GM21737 (cell line): ENCODE measurements at regions not wholly inside any gene's neighbourhood (a gene's known extent, or its start where the extent isn't known, plus 50 kb on each side); places are given as distances from the start of the nearest gene placed in this dataset.

ENCODE experiments used
- ATAC-seq: cut with Tn5 transposase; IDR thresholded peaks from one replicate; pipeline ENCODE4 v1.9.1; 2021; ENCODE audit warnings: mild to moderate bottlenecking, moderate library complexity; ENCODE audit not compliant: unreplicated experiment

DNA sequence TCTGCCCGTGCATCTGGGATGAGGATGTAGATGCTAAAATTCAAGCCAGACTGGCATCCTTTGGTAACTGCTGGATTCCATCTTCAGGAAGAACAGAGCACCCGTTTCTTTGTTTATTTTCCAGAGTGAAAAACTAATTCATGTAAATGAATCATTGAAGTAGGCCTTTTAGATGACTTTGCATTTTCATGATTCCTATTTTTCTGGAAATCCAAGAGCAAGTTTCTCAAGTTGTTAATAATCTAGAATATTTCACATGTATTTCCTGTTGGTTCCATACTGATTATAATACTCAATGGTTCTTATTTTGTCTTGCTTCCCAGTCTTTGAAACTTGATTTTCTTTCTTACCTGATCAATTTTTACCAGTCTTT is 328.4 kb downstream of the LPIN1 start:
- no peak for ATAC-seq

DNA sequence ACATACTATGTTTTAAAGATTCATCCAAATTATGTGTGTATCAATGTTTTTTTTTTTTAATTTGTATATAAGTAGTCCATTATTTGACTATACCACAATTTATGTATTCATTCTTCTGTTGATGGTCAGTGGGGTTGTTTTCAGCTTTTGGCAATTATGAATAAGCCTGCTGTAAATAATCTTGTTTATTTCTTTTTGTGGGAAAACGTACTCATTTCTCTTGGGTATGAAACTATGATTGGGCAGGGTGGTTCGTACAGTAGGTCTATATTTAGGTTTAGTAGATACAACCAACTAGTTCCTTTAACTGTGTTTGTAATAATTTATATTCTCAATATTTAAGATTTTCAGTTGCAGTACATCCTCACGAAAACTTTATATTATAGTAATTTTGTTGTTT is 329.2 kb downstream of the LPIN1 start:
- ATAC-seq: no peak

DNA sequence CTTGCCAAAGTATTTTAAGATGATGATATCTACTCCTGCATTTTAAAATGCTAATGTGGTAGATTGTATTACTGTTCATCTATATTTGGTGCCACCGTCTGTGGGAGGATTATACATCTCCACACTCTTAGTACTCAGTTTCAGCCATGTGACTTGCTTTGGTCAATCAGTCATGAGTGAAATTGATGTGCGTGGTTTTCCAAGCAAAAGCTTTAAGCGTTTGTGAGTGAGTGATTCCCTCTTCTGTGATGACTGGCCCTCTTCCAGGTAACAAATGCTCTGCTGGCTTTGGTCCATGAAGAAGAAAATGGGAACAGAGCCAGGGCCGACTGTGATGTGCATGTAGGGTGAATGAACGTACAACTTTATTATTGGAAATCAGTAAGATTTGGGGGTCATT is 330.4 kb downstream of the LPIN1 start:
- no peak for ATAC-seq

DNA sequence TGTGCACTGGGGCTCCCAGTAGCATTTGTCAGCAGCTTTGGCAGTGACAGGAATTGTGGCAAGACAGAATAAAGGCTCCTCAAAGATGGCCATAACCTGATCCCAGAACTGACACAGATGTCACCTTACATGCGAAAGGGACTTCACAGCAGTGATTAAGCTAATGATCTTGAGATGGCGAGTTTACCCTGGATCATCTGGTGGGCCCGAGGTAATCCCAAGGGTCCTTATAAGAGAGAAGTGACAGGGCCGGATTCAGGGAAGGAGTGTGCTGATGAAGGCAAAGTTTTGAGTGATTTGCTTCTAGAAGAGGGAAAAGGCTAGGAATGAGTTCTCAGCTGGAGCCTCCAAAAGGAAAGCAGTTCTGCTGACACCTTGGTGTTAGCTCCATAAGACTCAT is 333.9 kb downstream of the LPIN1 start:
- ATAC-seq: no peak

DNA sequence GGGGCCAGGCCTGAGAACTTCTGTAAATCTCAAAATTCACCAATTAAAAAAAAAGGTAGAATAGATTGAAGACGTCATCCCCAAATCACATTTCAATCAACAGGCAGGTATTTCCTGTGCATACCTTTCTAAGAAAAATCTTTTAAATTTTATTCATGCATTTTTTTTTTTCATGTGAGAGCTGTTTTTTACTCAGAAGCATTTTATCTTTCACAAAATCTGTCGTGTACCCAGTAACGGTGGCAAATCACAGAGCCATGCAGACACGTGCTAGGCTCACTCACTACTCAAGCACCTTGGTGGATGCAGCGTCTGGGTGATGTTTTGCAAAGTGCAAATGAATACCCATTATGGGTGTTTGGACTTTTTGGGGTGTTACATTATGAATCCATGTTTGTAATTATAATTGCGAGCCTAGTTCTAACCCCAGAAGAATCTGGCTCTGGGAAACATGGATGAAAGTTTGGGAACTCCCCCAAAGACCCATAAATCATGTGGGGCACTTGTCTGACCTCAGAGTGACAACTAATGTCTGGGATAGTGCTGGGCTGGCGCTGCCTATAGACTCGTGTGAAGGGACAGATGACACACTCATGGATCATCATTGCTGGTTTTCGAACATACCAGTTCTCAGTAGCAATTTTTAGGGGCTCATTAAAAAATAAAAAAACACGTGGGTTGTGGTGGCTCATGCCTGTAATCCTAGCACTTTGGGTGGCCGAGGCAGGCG is 335.2 kb downstream of the LPIN1 start:
- no peak for ATAC-seq

DNA sequence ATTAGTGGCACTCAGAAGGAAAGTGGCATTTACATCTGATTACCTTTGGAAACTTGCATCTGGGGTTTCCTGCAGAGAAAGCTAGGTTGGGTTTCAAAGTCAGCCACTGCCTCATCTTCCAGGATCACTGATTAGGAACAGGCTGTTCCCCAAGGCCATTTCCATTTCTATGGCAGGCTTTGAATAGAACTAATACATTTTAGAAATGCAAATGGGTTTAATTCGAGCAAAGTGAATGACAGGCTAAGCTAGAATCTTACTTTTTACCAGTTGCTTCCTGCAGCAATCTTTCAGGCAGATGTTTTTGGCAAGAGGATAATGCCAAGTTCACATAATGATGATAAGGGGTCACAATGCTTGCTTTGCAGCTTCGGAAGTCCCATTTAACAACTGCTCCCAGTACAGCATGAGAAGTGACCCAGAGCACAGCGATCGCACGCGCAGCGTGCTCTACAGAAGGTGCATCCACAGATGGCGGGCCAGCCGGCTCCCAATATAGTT is 336.7 kb downstream of the LPIN1 start:
- no peak for ATAC-seq

DNA sequence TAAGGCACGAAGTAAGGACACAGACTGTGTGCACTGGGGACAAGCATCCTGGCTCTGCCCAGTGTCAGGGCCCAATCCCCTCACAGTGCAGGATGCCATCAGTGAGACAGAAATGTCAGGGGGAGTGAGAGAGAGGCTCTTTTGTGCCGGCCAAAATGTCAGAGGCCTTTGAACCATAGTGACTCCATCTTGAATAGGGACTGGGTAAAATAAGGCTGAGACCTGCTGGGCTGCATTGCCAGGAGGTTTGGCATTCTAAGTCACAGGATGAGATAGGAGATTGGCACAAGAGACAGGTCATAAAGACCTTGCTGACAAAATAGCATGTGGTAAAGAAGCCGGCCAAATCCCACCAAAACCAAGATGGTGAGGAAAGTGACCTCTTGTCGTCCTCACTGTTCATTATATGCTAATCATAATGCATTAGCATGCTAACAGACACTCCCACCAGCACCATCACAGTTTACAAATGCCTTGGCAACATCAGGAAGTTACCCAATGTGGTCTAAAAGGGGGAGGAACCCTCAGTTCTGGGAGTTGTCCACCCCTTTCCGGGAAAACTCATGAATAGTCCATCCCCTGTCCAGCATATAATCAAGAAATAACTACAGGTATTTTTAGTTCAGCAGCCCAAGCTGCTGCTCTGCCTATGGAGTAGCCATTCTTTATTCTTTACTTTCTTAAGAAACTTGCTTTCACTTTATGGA is 337.4 kb downstream of the LPIN1 start:
- no peak for ATAC-seq

DNA sequence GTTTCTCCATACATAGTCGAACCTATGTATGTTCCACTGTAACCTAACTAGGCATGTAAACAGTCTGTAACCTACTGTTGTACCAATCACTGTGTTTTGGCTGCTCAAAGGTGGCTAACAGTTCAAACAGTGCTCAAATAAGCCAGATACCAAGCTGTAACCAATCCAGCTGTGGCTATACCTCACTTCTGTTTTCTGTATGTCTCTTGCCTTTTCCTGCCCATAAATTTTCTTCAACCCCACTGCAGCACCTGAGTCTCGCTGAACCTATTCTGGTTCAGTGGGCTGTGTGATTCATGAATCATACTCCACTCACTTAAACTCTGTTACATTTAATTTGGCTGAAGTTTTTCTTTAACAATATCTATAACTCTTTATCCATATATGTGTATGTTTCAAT is 340.7 kb downstream of the LPIN1 start:
- ATAC-seq: no peak

DNA sequence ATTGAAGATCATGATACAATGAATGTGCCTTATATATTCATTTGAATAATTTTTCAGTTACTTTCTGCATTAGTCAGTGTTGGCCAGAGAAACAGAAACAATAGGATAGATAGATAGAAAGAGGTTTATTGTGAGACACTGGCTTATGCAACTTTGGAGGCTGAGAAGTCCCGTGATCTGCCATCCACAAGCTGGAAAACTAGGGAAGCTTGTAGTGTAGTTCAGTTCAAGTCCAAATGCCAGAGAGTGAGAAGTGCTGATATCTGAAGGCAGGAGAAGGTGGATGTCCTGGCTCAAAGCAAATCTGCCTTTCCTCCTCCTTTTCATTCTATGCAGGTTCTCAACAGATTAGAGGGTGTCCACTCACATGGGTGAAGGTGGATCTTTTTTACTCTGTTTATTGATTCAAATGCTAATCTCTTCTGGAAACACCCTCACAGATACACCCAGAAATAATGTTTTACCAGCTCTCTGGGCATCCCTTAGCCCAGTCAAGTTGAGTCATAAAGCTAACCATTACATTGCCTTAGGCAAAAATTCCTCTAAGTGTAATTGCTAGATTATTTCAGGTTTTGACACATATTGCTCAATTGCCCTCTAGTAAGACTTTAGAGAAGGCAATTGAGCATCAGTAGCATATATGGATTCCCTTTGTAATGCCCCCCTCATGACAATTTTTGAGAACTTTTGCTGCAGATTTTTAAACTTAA is 341.4 kb downstream of the LPIN1 start:
- no peak for ATAC-seq

DNA sequence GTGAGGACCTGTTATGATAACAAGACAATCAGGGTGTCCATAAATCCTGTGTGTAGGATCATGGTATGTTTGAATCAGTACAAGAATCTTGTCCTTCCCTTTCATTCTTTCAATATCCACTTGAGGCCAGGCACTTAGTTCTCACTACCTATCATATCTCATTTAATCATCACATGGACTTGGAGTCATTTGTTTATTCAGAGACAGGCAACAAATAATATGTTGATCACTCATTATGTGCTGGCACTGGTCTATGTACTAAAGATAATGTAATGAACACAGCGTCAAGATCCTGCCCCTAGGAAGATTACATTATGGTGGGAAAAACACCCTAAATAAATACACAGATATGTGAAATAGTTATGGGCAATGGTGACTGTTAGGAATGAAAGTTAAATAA is 342.6 kb downstream of the LPIN1 start:
- no peak for ATAC-seq

DNA sequence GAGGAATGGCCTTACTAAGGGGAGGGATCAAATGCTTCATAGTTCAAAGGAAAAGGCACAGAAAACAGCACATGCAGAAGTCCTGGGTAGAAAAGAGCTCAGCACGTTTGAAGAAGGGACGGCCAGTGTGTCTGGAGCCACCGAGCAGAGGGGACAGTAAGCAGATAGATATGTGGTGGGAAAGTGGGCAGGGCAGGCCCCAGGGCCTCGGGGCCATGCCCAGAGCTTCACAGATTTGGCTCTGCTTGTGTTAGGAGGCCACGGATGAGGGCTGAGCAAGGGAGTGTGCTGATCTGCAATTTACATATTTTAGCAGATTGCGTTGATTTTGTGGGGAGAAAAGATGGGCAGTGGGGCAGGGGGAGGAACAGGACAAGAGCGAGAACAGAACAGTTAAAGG is 343.1 kb downstream of the LPIN1 start:
- no peak for ATAC-seq

DNA sequence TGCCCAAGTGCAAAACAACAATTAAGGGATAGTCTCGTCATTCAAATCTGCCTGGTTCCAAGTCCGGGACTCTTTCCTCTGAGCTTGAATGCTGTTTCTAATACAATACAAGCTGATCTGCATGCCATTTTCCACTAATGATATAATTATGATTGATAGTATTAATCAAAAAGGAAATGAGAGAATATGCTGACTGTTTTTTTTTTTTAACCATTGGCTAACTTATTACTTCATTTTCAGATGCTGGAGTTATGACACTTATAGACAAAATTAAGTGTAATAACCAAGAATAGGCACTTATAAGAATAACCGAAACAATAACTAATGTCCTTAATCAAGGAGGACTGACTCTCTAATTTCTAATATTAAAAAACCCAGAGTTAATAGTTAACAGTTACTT is 343.6 kb downstream of the LPIN1 start:
- ATAC-seq: no peak

DNA sequence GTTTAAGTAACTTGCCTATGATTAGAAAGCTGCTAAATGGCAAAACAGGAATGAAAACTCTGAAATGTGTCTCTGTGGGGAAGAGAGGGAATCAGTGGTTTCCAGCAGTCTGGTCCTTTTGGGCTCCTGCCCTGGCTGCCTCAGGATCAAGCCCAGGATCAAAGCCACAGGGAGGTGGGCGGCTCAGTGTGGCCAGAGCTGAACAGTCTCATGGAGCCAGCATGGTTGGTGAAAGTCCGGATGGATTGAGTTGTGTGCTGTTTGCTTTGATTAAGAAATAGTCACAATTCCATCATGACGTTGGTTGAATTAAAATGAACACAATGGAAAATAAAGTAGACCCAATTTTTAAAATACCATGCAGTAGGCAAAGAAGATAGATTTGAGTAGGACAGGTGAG is 344.2 kb downstream of the LPIN1 start:
- no peak for ATAC-seq

DNA sequence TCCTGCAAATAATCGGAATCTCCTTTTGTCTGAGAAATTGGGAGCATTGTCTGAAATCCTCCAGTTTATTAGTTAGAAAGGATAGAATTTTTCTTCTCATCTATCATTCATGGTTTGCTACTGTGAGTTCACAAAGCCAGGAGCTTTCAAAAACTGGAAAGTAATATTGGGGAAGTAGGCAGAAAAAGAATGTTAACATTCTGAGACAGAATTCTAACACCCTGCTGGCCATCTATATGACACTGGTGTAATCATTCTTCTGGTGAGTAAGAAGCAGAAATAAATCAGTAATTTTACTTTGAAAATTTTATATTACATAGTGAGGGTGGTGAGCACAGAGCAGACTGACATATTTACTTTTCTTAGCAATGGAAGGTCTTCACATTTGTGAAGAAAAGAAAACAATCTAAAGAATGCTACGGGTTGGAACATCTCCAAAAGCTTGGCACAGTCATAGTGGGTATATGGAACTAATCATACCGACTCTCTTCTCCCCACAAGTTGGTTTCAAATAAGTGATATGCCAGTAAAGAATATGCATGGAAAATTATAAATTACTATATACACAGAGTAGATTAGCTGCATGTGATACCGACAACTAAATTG is 344.9 kb downstream of the LPIN1 start:
- no peak for ATAC-seq

DNA sequence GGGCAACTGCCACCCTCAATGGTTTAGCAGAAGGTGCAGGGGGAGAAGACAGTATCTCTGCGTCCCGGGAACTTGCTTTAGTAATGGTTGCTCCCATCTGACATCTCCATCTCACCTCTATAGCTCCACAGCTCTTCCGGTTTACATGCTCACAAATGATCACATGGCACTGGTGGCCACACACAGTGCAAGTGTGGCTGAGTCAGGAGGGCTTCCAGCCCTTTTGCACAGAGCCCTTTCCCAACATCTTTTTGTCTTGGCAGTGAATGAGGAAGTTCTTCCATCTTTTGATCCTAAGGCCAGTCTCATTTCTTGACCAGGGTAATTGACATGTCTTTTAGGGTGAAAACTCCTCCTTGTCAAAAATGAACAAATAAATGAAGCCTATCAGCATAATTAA is 347.7 kb downstream of the LPIN1 start:
- no peak for ATAC-seq

DNA sequence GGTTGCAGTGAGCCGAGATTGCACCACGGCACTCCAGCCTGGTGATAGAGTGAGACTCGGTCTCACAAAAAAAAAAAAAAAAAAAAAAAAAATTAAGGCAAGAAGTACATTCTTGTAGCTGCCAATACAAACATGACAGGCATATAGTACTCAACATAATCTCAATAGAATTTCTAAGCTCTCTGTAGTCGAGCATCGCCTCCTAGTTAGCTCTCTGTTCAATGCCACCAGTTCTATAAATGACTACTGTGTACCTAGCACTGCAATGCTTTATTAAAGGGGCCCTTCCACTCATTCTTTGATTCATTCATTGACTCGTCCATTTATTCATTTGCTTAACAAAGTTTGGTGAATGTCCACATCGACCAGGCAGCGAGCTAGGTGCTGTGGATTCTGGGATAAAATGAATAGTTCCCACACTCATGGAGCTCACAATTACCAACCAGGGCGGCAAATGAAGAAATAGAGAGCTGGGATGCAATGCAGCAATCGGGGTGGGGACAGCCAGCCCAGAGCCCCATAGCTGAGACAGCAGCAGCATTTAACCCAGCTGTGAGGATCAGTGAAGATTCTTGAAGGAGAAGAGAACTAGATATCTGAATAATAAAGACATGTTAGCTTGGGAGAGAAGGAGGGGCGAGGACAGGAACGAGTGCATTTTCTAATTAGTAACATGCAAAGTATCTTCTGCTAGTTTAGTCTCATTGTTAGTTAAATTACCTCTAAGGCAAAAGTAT is 349.8 kb downstream of the LPIN1 start:
- ATAC-seq: no peak

DNA sequence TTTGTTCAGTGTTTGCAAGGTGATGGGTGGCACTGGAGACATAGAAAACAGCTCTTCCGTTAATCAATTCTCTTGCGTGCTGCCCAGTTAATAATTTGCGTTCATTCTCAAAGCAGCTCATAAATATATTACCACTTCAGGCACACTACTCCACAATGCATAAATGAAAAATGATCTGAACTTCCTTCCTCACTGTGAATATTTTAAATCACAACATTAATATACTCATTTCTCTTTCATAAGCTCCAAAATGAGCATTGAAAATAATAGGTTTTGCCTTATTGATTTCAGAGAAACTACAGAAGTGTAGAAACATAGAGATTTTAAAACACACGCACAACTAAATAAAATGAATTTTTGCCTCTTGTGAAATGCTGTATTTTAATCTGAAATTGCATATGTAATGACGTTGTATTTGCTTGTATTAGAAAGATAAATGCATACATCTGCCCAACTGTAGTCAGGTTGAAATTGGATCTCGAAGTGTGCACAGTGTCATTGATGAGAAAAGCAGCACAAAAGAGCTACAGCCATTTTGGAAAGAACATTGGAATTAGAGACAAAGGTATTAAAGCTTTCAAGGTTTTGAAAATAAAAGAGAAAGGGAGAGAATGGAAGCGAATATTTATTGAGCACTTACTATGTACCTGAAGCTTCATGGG is 350.5 kb downstream of the LPIN1 start:
- ATAC-seq: no peak

DNA sequence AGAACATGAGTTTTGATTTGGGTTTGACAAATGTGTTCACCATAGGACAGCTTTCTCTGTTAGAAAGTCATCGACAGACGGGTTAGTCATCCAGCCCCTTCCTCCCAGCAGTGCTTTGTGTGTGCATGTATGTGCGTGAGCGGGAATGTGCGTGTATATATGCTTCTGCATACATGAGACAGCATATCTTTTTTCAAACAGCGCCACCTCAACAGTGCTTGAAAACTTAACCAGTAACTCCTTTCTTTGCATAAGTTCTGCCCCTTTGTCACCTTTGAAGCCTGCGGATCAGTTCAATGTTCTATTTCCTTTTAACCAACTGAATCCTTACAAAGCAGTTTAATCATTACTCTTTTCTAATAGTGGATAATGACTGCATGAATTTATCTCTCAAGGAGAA is 351.4 kb downstream of the LPIN1 start:
- no peak for ATAC-seq

DNA sequence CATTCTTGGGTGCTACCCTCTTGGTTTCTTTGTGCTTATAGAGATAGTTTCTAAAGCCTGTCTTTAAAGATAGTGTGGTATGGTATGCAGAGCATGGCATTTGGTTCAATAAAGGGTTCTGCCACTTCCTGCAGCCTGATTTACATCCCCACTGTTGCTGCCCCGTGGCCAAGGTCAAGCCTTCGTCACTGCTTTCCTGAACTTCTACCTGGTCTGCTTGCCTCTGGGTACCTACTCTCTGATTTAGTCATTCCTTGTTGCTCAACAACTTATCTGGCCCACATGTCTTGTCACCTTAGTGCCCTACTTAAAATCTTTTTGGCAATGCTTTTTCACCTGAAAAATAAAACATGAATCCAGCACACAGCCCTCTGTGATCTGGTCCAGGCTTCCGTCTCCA is 352.9 kb downstream of the LPIN1 start:
- no peak for ATAC-seq

DNA sequence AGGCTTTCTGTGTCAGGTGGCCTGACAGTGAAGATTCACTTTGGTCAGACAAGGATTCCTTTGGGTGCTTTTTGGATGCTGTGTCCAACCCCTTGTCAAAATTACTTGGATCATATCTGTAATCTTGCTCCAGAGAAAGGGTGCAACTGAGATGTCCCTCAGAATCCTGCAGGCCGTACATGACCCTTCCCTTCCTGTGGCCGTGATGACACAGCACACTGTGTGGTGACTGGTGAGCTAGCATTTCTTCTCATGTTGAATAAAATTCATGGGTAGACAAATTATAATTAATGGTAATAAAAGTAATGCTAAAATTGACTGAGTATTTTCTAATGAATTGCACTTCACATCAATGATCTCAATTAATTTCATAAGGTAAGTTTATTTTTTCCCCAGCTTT is 356.2 kb downstream of the LPIN1 start:
- ATAC-seq: no peak
